ENCODE measurements at regions not wholly inside any gene's neighbourhood (a gene's known extent, or its start where the extent isn't known, plus 50 kb on each side); places are given as distances from the start of the nearest gene placed in this dataset.

GRCh38 chr4:54554339-54554990 lies 103.3 kb upstream of the KIT start:
- ATAC-seq = no peak
- TF ChIP-seq CSDC2 (CRISPR knock-in tag; IDR thresholded peaks at IDR 0.05) = no peak
- TF ChIP-seq RARB (CRISPR knock-in tag; IDR thresholded peaks at IDR 0.05) = no peak
- TF ChIP-seq, protein P1, sequence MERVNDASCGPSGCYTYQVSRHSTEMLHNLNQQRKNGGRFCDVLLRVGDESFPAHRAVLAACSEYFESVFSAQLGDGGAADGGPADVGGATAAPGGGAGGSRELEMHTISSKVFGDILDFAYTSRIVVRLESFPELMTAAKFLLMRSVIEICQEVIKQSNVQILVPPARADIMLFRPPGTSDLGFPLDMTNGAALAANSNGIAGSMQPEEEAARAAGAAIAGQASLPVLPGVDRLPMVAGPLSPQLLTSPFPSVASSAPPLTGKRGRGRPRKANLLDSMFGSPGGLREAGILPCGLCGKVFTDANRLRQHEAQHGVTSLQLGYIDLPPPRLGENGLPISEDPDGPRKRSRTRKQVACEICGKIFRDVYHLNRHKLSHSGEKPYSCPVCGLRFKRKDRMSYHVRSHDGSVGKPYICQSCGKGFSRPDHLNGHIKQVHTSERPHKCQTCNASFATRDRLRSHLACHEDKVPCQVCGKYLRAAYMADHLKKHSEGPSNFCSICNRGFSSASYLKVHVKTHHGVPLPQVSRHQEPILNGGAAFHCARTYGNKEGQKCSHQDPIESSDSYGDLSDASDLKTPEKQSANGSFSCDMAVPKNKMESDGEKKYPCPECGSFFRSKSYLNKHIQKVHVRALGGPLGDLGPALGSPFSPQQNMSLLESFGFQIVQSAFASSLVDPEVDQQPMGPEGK (CRISPR knock-in tag; IDR thresholded peaks at IDR 0.05; ENCODE audit: borderline replicate concordance) = no peak
- no peak for TF ChIP-seq ZC3H10 (CRISPR knock-in tag; IDR thresholded peaks at IDR 0.05)
- no peak for TF ChIP-seq GLIS3 (CRISPR knock-in tag; IDR thresholded peaks at IDR 0.05)

DNA sequence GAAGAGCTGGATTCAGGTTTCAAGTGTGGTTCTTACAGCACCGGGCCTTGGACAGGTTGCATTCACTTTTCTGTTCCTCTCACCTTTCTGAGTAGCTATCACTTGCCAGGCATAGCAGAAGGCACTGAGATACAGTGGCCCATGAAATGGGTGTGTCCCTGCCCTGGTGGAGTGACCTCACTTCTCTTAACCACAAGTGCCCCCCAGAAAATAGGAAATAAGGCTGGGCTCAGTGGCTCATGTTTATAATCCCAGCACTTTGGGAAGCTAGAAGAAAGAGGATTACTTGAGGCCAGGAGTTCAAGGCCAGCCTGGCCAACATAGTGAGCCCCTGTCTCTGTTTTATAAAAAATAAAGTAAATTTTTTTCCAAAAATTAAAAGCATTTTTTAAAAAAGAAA lies 101.7 kb upstream of the KIT start:
- ATAC-seq = no peak
- TF ChIP-seq, protein P1 (CRISPR knock-in tag; IDR thresholded peaks at IDR 0.05; ENCODE audit: borderline replicate concordance) = no peak
- no peak for TF ChIP-seq ZC3H10 (CRISPR knock-in tag; IDR thresholded peaks at IDR 0.05)

GRCh38 chr4:54556587-54556986 lies 101.2 kb upstream of the KIT start:
- ATAC-seq = no peak
- TF ChIP-seq CSDC2 (CRISPR knock-in tag; IDR thresholded peaks at IDR 0.05) (no peak), ESRRG (CRISPR knock-in tag; IDR thresholded peaks at IDR 0.05) (no peak), OSR1 (CRISPR knock-in tag; IDR thresholded peaks at IDR 0.05) (no peak), ARNTL (CRISPR knock-in tag; IDR thresholded peaks at IDR 0.05; ENCODE audit: borderline replicate concordance, low read depth) (no peak), ZC3H10 (CRISPR knock-in tag; IDR thresholded peaks at IDR 0.05) (no peak), ZNF8 (CRISPR knock-in tag; IDR thresholded peaks at IDR 0.05) (no peak), SNAI2 (CRISPR knock-in tag; IDR thresholded peaks at IDR 0.05) (no peak), ZFP3 (CRISPR knock-in tag; IDR thresholded peaks at IDR 0.05) (no peak), BACH2 (CRISPR knock-in tag; IDR thresholded peaks at IDR 0.05; ENCODE audit: borderline replicate concordance) (no peak), TCF4 (CRISPR knock-in tag; IDR thresholded peaks at IDR 0.05; ENCODE audit: borderline replicate concordance) (no peak), TSHZ2 (CRISPR knock-in tag; IDR thresholded peaks at IDR 0.05) (no peak), ZNF565 (CRISPR knock-in tag; conservative IDR thresholded peaks at IDR 0.05; ENCODE audit: low read depth) (no peak), ZNF70 (CRISPR knock-in tag; IDR thresholded peaks at IDR 0.05) (no peak)
- TF ChIP-seq, protein P1 (CRISPR knock-in tag; IDR thresholded peaks at IDR 0.05; ENCODE audit: borderline replicate concordance) = no peak
- TF ChIP-seq, protein P2, sequence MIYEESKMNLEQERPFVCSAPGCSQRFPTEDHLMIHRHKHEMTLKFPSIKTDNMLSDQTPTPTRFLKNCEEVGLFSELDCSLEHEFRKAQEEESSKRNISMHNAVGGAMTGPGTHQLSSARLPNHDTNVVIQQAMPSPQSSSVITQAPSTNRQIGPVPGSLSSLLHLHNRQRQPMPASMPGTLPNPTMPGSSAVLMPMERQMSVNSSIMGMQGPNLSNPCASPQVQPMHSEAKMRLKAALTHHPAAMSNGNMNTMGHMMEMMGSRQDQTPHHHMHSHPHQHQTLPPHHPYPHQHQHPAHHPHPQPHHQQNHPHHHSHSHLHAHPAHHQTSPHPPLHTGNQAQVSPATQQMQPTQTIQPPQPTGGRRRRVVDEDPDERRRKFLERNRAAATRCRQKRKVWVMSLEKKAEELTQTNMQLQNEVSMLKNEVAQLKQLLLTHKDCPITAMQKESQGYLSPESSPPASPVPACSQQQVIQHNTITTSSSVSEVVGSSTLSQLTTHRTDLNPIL (CRISPR knock-in tag; IDR thresholded peaks at IDR 0.05; ENCODE audit: low read depth) = no peak

All from SK-N-SH treated with all-trans-retinoic acid at 6 μM for 48 hours (cell line).